Right lobe of liver (tissue), 4 donors: ENCODE measurements at regions not wholly inside any gene's neighbourhood (a gene's known extent, or its start where the extent isn't known, plus 50 kb on each side); places are given as distances from the start of the nearest gene placed in this dataset.

ENCODE experiments used
- CTCF ChIP-seq, 4 donors: fragments of 200-600 bp in 3 of 4; fragments of 450-650 bp in 1 of 4; IDR thresholded peaks; one replicate each; pipeline versions ENCODE4 v1.5.1 to v1.8.0; 2016 to 2022; ENCODE audit warnings: antibody characterized with exemption in 4 of 4, mild to moderate bottlenecking in 2 of 4
- POLR2A ChIP-seq: fragments of 450-650 bp; IDR thresholded peaks from one replicate; pipeline ENCODE4 v1.6.1; 2017; ENCODE audit warnings: antibody characterized with exemption, mild to moderate bottlenecking
- donor health status: DM: no; HTN: no; CAD: no.
- donor health status: DM: no; HTN: no; CAD: no.
- donor health status: DM: no; HTN: yes; CAD: no.

GRCh38 chr6:142601427-142601826 lies 299.6 kb downstream of the ADGRG6 start:
- no peak for TF ChIP-seq CTCF (IDR thresholded peaks at IDR 0.05)
- TF ChIP-seq POLR2A, result no peak
